ENCODE measurements at regions not wholly inside any gene's neighbourhood (a gene's known extent, or its start where the extent isn't known, plus 50 kb on each side); places are given as distances from the start of the nearest gene placed in this dataset.

DNA sequence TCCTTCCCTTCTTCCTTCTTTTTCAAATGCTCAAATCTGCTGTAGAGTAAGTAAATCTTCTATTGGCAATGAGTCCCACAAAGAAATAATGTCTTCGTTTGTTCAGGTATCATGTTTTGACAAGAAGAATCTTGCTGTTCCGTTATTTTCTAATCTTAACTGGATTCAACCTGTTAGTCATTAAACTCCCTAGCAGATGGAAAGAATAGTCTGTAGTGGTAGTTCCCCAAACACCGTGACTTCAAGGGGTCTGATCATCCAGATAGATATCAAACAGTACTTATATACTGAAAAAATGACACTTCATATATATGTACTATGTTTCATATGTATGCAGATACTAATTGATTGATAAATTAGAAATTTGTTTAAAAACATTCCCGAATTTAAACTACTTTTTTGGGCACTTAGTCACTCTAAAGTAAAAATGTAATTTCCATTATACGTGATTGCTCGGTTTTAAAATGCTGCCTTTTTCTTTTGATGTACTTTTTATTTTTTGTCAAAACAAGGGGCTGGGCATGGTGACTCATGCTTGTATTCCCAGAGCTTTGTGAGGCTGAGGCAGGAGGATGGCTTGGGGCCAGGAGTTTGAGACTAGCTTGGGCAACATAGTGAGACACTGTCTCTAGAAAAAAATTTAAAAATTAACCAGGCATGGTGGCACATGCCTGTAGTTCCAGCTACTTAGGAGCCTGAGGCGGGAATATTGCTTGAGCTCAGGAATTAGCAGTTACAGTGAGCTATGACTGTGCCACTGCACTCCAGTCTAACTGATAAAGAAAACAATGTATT, 335.7 kb upstream of the SNX7 start:
- H3K4me3 ChIP-seq (ENCODE audit: low read depth, low read length) = no peak overlapping the region
- DNase-seq (ENCODE audit: low read depth) = no peak
- no peak for TF ChIP-seq CTCF (IDR thresholded peaks at IDR 0.05; ENCODE audit: low read depth, low read length, missing control alignments)

- no peak for DNase-seq (ENCODE audit: low read depth)
- no peak overlapping the region for H3K4me3 ChIP-seq (ENCODE audit: low read depth, low read length)
- no peak for TF ChIP-seq CTCF (IDR thresholded peaks at IDR 0.05; ENCODE audit: low read depth, low read length, missing control alignments)
Measured at GRCh38 chr1:98323906-98324358, 337.6 kb upstream of the SNX7 start.

DNA sequence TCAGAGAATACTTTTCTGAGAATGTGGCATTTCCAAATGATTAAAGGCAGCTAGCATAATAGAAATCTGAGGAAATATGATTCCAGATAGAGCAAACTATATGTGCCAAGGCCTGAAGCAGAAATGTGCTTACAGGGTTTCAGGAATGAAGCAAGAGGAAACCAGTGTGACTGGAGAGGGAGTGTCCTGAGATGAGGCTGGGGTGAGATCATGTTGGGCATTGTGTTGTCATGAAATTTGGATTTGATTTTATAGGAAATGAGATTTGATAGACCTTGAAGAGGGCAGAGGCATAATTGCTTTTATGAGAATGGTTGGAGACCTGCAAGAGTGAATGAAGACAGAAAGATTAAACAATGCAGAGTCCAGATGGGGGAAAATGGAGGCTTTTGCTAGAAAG, 338.1 kb upstream of the SNX7 start:
- no peak for TF ChIP-seq CTCF (IDR thresholded peaks at IDR 0.05; ENCODE audit: low read depth, low read length, missing control alignments)
- no peak for DNase-seq (ENCODE audit: low read depth)
- no peak overlapping the region for H3K4me3 ChIP-seq (ENCODE audit: low read depth, low read length)

DNA sequence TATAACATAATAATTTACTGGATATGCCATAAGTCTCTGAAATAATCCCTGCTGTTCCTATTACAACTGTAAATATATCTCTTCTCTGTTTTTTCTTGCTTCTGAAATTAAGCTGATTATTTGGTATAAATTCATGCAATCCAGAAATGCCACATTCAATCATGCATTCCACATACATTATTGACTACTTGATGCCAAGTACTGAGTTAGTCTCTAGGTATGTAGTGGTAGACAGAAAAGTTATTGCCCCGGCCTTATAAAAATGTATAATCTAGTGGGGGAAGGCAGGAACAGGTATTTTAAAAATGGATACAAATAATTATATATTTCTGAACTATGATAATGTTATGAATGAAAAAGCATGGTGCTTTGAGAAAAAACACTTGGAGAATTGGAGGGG, 338.6 kb upstream of the SNX7 start:
- TF ChIP-seq CTCF (IDR thresholded peaks at IDR 0.05; ENCODE audit: low read depth, low read length, missing control alignments) = no peak
- no peak overlapping the region for H3K4me3 ChIP-seq (ENCODE audit: low read depth, low read length)

DNA sequence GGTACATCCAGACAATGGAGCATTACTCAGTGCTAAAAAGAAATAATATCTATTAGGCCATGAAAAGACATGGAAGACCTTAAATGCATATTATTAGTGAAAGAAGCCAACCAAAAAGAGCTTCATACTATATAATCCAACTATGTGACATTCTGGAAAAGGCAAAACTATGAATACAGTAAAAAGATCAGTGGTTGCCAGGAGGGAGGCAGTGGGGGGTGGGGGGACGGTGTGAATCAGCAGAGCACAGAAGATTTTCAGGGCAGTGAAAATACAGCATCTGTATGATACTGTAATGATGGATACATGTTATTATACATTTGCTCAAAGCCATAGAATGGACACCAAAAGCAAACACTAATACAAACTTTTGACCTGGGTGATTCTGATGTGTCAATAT, 339.4 kb upstream of the SNX7 start:
- DNase-seq (ENCODE audit: low read depth) = no peak
- H3K4me3 ChIP-seq (ENCODE audit: low read depth, low read length) = no peak overlapping the region
- TF ChIP-seq CTCF (IDR thresholded peaks at IDR 0.05; ENCODE audit: low read depth, low read length, missing control alignments) = no peak

More for the DNA sequence above, 338.6 kb upstream of the SNX7 start:
- DNase-seq (ENCODE audit: low read depth) = no peak

DNA sequence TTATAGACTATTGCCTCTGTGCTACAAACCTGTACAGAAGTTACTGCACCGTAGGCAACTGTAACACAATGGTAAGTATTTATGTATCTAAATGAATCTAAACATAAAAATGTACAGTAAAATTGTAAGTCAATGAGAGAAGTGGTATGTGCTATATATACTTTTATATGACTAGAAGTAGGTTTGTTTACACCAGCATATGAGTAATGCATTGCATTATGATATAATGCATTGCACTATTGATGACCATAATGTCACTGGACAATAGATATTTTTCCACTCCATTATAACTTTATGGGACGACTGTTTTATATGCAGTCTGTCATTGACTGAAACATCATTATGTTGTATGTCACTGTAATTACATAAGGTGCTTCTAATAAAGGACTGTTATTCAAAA, 340.3 kb upstream of the SNX7 start:
- no peak for TF ChIP-seq CTCF (IDR thresholded peaks at IDR 0.05; ENCODE audit: low read depth, low read length, missing control alignments)
- no peak for DNase-seq (ENCODE audit: low read depth)
- no peak overlapping the region for H3K4me3 ChIP-seq (ENCODE audit: low read depth, low read length)

All from GM12864 (cell line).